HFFc6 (cell line): ENCODE measurements at regions not wholly inside any gene's neighbourhood (a gene's known extent, or its start where the extent isn't known, plus 50 kb on each side); places are given as distances from the start of the nearest gene placed in this dataset.

Source experiments
- DNase-seq: peaks from one replicate; pipeline ENCODE4 v3.0.0-alpha.2; 2018
- H3K27ac Mint-ChIP-seq: 2 replicates; pipeline ENCODE4 v1.8.0; 2020; ENCODE audit warnings: mild to moderate bottlenecking, mixed read lengths
- H3K27me3 Mint-ChIP-seq: 2 replicates; pipeline ENCODE4 v1.8.0; 2021; ENCODE audit warnings: mild to moderate bottlenecking, moderate library complexity, mixed read lengths; ENCODE audit not compliant: insufficient read depth
- H3K36me3 Mint-ChIP-seq: 2 replicates; pipeline ENCODE4 v1.8.0; 2021; ENCODE audit warnings: low read depth, mixed read lengths
- H3K4me1 Mint-ChIP-seq: 2 replicates; pipeline ENCODE4 v1.8.0; 2020; ENCODE audit warnings: low read depth, mixed read lengths
- H3K4me3 Mint-ChIP-seq: 2 replicates; pipeline ENCODE4 v1.8.0; 2020; ENCODE audit warnings: mild to moderate bottlenecking, moderate library complexity, mixed read lengths
- H3K9me3 Mint-ChIP-seq: 2 replicates; pipeline ENCODE4 v1.8.0; 2020; ENCODE audit warnings: mild to moderate bottlenecking, mixed read lengths
- CTCF ChIP-seq: fragments of 200-600 bp; sonication (generic); IDR thresholded peaks from 2 replicates; pipeline ENCODE4 v1.5.0; 2021; ENCODE audit warnings: antibody characterized with exemption, mild to moderate bottlenecking

DNA sequence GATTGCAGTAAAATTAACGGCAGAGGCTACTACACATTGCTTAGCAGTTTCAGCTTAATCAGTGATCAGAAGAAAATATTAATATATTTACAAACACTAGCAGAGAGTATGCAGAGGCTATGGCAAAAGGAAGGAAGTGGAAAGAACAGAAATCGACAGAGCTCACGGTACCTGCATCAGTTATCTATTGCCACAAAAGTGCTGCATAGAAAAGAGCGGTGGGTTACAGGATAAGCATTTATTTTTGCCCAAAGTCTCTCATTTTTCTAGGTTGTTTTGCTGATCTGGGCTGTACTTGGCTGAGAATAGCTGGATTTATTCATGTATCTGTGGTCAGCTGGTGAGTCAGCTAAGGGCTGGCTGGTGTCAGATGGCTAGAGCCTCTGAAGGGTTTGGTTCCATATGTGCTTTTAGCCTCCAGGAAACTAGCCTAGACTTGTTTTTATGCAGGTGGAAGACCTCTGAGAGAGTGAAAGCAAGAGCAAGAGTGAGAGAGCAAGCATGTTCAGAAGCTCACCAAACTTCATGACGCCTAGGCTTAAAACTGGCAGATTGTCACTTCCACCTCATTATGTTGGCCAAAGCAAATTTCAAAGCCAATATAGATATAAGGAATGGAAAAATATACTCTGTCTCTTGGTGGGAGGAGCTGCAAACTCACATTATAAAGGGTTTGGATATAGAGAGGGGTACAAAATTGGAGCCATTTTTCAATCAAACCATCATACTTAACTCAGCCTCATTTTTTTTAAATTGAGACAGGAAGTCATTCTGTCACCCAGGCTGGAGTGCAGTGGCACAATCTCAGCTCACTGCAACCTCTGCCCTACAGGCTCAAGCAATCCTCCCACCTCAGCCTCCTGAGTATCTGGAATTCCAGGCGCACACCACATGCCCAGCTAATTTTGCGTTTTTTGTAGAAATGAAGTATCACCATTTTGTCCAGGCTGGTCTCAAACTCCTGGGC, 153.2 kb upstream of the RPL34 start:
- Mint-ChIP-seq H3K4me3 (no peak overlapping the region), H3K27ac (peak overlapping the region; percentile 33; the same call in 1 of the 2 replicates), H3K27me3 (peaks cover 20% of the 10 kb centered on the region; the same call in 1 of the 2 replicates), H3K9me3 (no peaks in the 10 kb centered on the region), H3K4me1 (peaks cover 18% of the 10 kb centered on the region; the same call in 1 of the 2 replicates), H3K36me3 (no peaks in the 10 kb centered on the region)
- TF ChIP-seq CTCF, result no peak
- peak; percentile 70 for DNase-seq

DNA sequence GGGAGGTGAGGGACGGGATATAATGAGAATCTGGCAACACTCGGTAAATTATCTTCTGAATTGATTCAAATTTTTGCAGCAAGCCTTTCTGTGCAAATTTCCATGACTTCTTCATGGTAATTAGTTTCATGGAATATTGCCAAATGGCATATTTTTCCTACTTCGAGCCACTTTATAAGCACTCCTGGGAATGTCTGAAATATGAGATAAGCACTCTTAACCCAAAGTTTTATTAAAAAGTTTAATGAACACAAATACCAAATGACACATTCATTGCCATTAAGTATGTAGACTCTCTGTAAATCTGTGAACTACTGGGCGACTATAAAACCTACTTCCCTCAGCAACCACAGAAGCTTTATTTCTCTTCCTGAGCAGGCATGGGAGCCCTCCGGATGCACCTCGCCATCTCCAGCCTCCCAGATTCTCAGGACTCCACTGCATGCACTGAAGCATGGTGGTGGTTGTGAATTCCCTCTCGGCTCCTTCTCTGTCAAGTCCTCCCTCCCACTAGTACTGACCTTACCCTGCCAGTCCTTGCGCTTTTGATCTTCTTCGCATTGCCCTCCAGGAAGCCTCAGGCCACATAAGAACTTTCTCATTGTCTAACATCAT, 154.4 kb upstream of the RPL34 start:
- Mint-ChIP-seq H3K9me3 (no peaks in the 10 kb centered on the region), H3K4me3 (no peak overlapping the region), H3K36me3 (no peaks in the 10 kb centered on the region), H3K27me3 (peaks cover 20% of the 10 kb centered on the region; the same call in 1 of the 2 replicates), H3K4me1 (peaks cover 18% of the 10 kb centered on the region; the same call in 1 of the 2 replicates), H3K27ac (no peak overlapping the region)
- DNase-seq, result peak; percentile 2
- no peak for TF ChIP-seq CTCF

DNA sequence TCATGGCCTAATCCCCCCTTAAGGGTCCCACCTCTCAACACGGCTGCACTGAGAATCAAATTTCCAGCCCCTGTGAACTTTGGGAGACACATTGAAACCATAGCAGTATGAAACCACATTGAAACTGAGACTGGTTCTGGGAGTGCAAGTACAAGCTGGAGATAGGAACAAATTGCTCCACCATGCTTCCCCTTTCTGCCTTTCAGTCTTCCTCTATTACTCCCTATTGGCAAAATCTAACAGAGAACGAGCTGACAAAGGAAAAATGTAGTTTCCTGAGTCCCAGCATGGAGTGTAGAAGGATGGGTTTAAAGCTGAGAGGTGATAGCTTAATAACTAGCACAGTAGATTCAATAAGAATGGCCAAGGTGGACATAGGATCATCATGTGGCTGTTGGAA, 161.7 kb upstream of the RPL34 start:
- peaks cover 15% of the 10 kb centered on the region; the same call in 1 of the 2 replicates for H3K27me3 Mint-ChIP-seq
- no peak for TF ChIP-seq CTCF
- DNase-seq, result no peak

DNA sequence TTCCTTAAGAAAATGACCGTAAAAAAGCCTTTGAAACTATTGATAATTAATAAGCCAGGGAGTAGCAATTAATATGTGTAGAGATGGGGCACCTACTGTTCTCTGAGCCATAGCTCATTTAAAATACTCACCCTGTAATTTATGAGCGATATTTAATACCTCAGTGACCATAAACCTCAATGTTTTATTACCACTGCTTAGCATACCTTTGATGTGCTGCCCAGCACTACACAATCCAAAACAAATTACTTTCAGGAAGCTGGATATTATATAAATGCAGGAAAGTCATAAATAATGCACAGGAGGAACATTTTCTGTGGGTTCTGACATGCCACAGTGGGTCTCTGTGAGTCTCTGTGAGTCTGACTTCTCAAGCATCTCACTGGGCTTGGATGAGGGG, 166.1 kb upstream of the RPL34 start:
- no peak for DNase-seq
- Mint-ChIP-seq H3K27me3 (peaks cover 3% of the 10 kb centered on the region; the same call in 1 of the 2 replicates), H3K9me3 (no peaks in the 10 kb centered on the region; the same call in 1 of the 2 replicates), H3K4me1 (no peaks in the 10 kb centered on the region), H3K36me3 (no peaks in the 10 kb centered on the region), H3K27ac (no peak overlapping the region), H3K4me3 (no peak overlapping the region)
- TF ChIP-seq CTCF, result no peak

More for the DNA sequence above, 161.7 kb upstream of the RPL34 start:
- H3K4me3 Mint-ChIP-seq, result no peak overlapping the region
- H3K27ac Mint-ChIP-seq, result no peak overlapping the region
- no peaks in the 10 kb centered on the region for H3K4me1 Mint-ChIP-seq
- H3K9me3 Mint-ChIP-seq, result no peaks in the 10 kb centered on the region
- no peaks in the 10 kb centered on the region for H3K36me3 Mint-ChIP-seq

GRCh38 chr4:108453366-108453765, 167.0 kb upstream of the RPL34 start:
- TF ChIP-seq CTCF, result no peak
- DNase-seq, result no peak
- Mint-ChIP-seq H3K9me3 (no peaks in the 10 kb centered on the region; the same call in 1 of the 2 replicates), H3K27me3 (peaks cover 3% of the 10 kb centered on the region; the same call in 1 of the 2 replicates), H3K27ac (no peak overlapping the region), H3K4me1 (no peaks in the 10 kb centered on the region), H3K36me3 (no peaks in the 10 kb centered on the region), H3K4me3 (no peak overlapping the region)
